ENCODE measurements at regions not wholly inside any gene's neighbourhood (a gene's known extent, or its start where the extent isn't known, plus 50 kb on each side); places are given as distances from the start of the nearest gene placed in this dataset.

DNA sequence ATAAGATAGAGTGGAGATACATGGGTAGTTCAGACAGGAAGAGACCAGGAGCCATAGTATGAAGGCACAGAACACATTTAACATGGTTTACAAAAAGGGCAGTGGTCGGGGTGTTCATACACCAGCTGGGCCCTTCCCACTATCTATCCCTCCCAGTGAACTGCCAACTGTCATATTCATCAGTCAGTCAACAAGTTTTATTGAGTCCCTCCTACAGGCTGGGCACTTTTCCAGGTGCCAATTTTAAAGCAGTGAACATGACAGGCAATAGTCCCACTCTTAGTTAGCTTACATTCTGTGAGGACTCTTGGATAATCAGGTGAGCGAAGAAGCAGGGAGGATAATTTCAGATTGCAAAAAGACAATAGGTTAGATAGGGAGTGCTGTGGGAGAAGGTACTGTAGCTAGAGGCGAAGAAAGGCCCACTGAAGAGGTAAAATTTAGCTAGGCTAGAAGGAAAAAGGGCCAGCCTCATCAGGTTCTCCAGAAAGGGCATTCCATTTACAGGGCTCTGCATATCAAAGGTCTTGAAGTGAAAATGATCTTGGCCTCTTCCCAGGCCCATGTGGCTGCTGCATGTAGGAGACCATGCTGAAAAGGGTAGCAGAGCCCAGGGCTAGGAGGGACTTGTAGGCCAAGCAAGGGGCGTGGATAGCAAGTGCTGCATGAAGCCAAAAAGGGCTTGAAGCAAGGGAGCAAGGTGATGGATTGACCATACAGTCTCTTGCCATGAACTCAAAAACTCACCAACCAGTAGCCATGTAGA lies 274.7 kb upstream of the SNX7 start:
- no peak for DNase-seq
- H3K4me1 ChIP-seq (ENCODE audit: control insufficient read depth in 5 of 5, insufficient read depth in 5 of 5, low read length in 5 of 5) = peaks cover 0 to 13% (median 0%) of the 10 kb centered on the region in 5 donors
- H3K27ac ChIP-seq (ENCODE audit: low read depth in 1 of 2, low read length in 1 of 2) = no peak overlapping the region
- TF ChIP-seq, protein P1, sequence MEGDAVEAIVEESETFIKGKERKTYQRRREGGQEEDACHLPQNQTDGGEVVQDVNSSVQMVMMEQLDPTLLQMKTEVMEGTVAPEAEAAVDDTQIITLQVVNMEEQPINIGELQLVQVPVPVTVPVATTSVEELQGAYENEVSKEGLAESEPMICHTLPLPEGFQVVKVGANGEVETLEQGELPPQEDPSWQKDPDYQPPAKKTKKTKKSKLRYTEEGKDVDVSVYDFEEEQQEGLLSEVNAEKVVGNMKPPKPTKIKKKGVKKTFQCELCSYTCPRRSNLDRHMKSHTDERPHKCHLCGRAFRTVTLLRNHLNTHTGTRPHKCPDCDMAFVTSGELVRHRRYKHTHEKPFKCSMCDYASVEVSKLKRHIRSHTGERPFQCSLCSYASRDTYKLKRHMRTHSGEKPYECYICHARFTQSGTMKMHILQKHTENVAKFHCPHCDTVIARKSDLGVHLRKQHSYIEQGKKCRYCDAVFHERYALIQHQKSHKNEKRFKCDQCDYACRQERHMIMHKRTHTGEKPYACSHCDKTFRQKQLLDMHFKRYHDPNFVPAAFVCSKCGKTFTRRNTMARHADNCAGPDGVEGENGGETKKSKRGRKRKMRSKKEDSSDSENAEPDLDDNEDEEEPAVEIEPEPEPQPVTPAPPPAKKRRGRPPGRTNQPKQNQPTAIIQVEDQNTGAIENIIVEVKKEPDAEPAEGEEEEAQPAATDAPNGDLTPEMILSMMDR (IDR thresholded peaks at IDR 0.05; ENCODE audit: control extremely low read depth, extremely low read depth) = no peak
- no peaks in the 10 kb centered on the region for H3K9me3 ChIP-seq (ENCODE audit: control insufficient read depth in 4 of 4, insufficient read depth in 3 of 4, low read length in 3 of 4)
- no peak overlapping the region for H3K4me3 ChIP-seq
- no peaks in the 10 kb centered on the region for H3K36me3 ChIP-seq (ENCODE audit: control insufficient read depth in 4 of 4, insufficient read depth in 4 of 4, low read length in 4 of 4)
- H3K9ac ChIP-seq (ENCODE audit: insufficient read depth in 1 of 2, low read length in 2 of 2) = no peak overlapping the region
- ATAC-seq (ENCODE audit: insufficient read depth, low FRiP score) = no peak
- WGBS, 2 donors = 98% methylated on average over 4 of the region's 4 CpGs
- H3K27me3 ChIP-seq (ENCODE audit: control insufficient read depth in 3 of 3, insufficient read depth in 3 of 3, low read length in 2 of 3) = no peaks in the 10 kb centered on the region

DNA sequence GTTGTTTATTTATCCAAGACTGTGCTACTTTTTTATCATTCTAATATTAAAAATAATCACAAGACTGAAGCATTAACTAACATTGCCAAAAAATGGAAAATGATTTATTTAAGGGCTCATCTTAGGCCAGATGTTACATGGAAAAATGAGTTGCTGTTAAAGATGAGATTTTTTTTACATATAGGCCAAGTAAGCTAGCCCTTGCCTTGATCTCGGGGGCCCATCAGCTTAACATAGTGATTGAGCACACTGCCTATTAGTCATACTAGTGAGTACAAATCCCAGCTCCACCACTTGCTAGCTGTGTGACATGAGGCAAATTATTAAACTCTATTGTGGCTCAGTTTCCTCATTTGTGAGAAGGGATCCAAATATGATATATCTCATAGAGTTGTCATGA lies 275.9 kb upstream of the SNX7 start:
- Histone ChIP-seq H3K4me1 (ENCODE audit: control insufficient read depth in 5 of 5, insufficient read depth in 5 of 5, low read length in 5 of 5) (peaks cover 0 to 13% (median 0%) of the 10 kb centered on the region in 5 donors), H3K27me3 (ENCODE audit: control insufficient read depth in 3 of 3, insufficient read depth in 3 of 3, low read length in 2 of 3) (no peaks in the 10 kb centered on the region), H3K9me3 (ENCODE audit: control insufficient read depth in 4 of 4, insufficient read depth in 3 of 4, low read length in 3 of 4) (no peaks in the 10 kb centered on the region), H3K9ac (ENCODE audit: insufficient read depth in 1 of 2, low read length in 2 of 2) (no peak overlapping the region), H3K4me3 (no peak overlapping the region), H3K27ac (ENCODE audit: low read depth in 1 of 2, low read length in 1 of 2) (no peak overlapping the region), H3K36me3 (ENCODE audit: control insufficient read depth in 4 of 4, insufficient read depth in 4 of 4, low read length in 4 of 4) (no peaks in the 10 kb centered on the region)
- WGBS, 2 donors = 67 to 75% methylated on average over 1 of the region's 1 CpG
- TF ChIP-seq, protein P1 (IDR thresholded peaks at IDR 0.05; ENCODE audit: control extremely low read depth, extremely low read depth) = no peak
- DNase-seq (no peak), ATAC-seq (ENCODE audit: insufficient read depth, low FRiP score) (no peak)

DNA sequence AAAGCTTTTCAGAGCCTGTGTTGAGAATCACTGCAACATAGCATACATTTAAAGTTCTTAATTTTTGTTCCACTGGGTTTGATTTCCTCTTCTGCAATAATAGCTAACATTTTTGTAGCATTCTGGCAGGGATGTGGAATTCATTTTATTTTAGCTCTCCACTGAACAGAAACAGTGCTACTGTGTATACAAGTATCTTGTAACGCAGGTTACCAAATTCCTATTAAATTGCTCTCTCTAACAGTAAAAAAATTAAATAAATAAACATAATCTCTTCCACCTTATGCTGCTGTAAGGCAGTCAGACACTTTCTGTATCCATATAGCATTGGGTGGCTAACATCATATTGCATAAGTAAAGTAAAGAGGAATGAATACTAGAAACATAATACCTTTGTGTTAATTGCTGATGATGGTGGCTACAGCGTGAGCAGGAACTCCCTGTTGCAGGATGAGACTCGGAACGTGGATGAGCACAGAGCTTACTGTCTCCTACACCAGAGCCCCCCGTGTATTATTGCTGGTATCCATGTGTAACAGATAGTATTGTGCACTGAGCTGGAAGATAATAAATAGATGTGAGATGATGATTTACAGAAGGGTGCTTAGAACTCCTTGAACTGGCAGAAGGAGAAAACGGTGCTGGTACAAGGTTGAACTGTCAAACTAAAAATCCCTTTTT lies 276.9 kb upstream of the SNX7 start:
- ATAC-seq (ENCODE audit: insufficient read depth, low FRiP score) (no peak), DNase-seq (no peak)
- H3K9me3 ChIP-seq (ENCODE audit: control insufficient read depth in 4 of 4, insufficient read depth in 3 of 4, low read length in 3 of 4) = no peaks in the 10 kb centered on the region
- H3K27me3 ChIP-seq (ENCODE audit: control insufficient read depth in 3 of 3, insufficient read depth in 3 of 3, low read length in 2 of 3) = no peaks in the 10 kb centered on the region
- TF ChIP-seq, protein P1 (IDR thresholded peaks at IDR 0.05; ENCODE audit: control extremely low read depth, extremely low read depth) = no peak
- no peaks in the 10 kb centered on the region for H3K36me3 ChIP-seq (ENCODE audit: control insufficient read depth in 4 of 4, insufficient read depth in 4 of 4, low read length in 4 of 4)
- H3K4me1 ChIP-seq (ENCODE audit: control insufficient read depth in 5 of 5, insufficient read depth in 5 of 5, low read length in 5 of 5) = peaks cover 0 to 13% (median 0%) of the 10 kb centered on the region in 5 donors
- WGBS, 2 donors = 69 to 79% methylated on average over 6 of the region's 6 CpGs
- no peak overlapping the region for H3K27ac ChIP-seq (ENCODE audit: low read depth in 1 of 2, low read length in 1 of 2)
- no peak overlapping the region for H3K4me3 ChIP-seq
- no peak overlapping the region for H3K9ac ChIP-seq (ENCODE audit: insufficient read depth in 1 of 2, low read length in 2 of 2)
